Neural progenitor cell (in vitro differentiated cells): ENCODE measurements at regions not wholly inside any gene's neighbourhood (a gene's known extent, or its start where the extent isn't known, plus 50 kb on each side); places are given as distances from the start of the nearest gene placed in this dataset.

Experiments used
- DNase-seq: peaks from one replicate; pipeline ENCODE4 v3.0.0-alpha.2; 2016; ENCODE audit warnings: low spot score
- H2AFZ ChIP-seq: fragments of 200-600 bp; sonication (generic); replicated peaks from 2 replicates; pipeline ENCODE4 v1.6.1; 2016; ENCODE audit warnings: antibody characterized with exemption
- H3F3A ChIP-seq: fragments of 200-600 bp; sonication (generic); 2 replicates; pipeline ENCODE4 v1.6.1; 2016; ENCODE audit warnings: antibody characterized with exemption, low read depth
- H3K27ac ChIP-seq: fragments of 200-600 bp; sonication (generic); 2 replicates; pipeline ENCODE4 v1.5.1; 2016; ENCODE audit warnings: mild to moderate bottlenecking
- H3K27me3 ChIP-seq: fragments of 200-600 bp; sonication (generic); 2 replicates; pipeline ENCODE4 v1.6.1; 2016; ENCODE audit warnings: mild to moderate bottlenecking, moderate library complexity
- H3K36me3 ChIP-seq: fragments of 200-600 bp; sonication (generic); 2 replicates; pipeline ENCODE4 v1.5.1; 2016
- H3K4me1 ChIP-seq: fragments of 200-600 bp; sonication (generic); 2 replicates; pipeline ENCODE4 v1.6.1; 2016; ENCODE audit warnings: mixed run types
- H3K4me2 ChIP-seq: fragments of 200-600 bp; sonication (generic); 2 replicates; pipeline ENCODE4 v1.6.1; 2016
- H3K4me3 ChIP-seq: fragments of 200-600 bp; sonication (generic); 2 replicates; pipeline ENCODE4 v1.5.1; 2016
- H3K79me2 ChIP-seq: fragments of 200-600 bp; sonication (generic); 2 replicates; pipeline ENCODE4 v1.6.1; 2016; ENCODE audit warnings: low read depth
- H3K9ac ChIP-seq: fragments of 200-600 bp; sonication (generic); 2 replicates; pipeline ENCODE4 v1.6.1; 2016
- H3K9me3 ChIP-seq: fragments of 200-600 bp; sonication (generic); 2 replicates; pipeline ENCODE4 v1.5.1; 2016; ENCODE audit warnings: low read depth
- H4K20me1 ChIP-seq: fragments of 200-600 bp; sonication (generic); 2 replicates; pipeline ENCODE4 v1.6.1; 2016; ENCODE audit warnings: low read depth
- H3K27ac Mint-ChIP-seq: 3 replicates; pipeline ENCODE4 v1.8.0; 2021; ENCODE audit warnings: mixed read lengths
- H3K27me3 Mint-ChIP-seq: 2 replicates; pipeline ENCODE4 v1.8.0; 2022; ENCODE audit warnings: low read depth, mild to moderate bottlenecking, inconsistent platforms, moderate library complexity, mixed read lengths; ENCODE audit not compliant: insufficient read depth
- H3K36me3 Mint-ChIP-seq: 3 replicates; pipeline ENCODE4 v1.8.0; 2021; ENCODE audit warnings: mixed read lengths
- H3K4me1 Mint-ChIP-seq: 3 replicates; pipeline ENCODE4 v1.8.0; 2021; ENCODE audit warnings: mixed read lengths
- H3K4me3 Mint-ChIP-seq: 3 replicates; pipeline ENCODE4 v1.8.0; 2021; ENCODE audit warnings: mild to moderate bottlenecking, moderate library complexity, mixed read lengths
- H3K9me3 Mint-ChIP-seq: 3 replicates; pipeline ENCODE4 v1.8.0; 2020; ENCODE audit warnings: mixed read lengths
- EZH2 ChIP-seq: fragments of 200-600 bp; sonication (generic); IDR thresholded peaks from 2 replicates; pipeline ENCODE4 v1.6.1; 2017; ENCODE audit warnings: antibody characterized with exemption, mild to moderate bottlenecking, moderate library complexity
- EZH2phosphoT487 ChIP-seq: fragments of 200-600 bp; sonication (generic); IDR thresholded peaks from 2 replicates; pipeline ENCODE4 v1.6.1; 2017; ENCODE audit warnings: antibody characterized with exemption
- TF ChIP-seq, protein P1 (sequence below): fragments of 200-600 bp; sonication (generic); IDR thresholded peaks from 2 replicates; pipeline ENCODE4 v1.5.1; 2017; ENCODE audit warnings: antibody characterized with exemption, mild to moderate bottlenecking

DNA sequence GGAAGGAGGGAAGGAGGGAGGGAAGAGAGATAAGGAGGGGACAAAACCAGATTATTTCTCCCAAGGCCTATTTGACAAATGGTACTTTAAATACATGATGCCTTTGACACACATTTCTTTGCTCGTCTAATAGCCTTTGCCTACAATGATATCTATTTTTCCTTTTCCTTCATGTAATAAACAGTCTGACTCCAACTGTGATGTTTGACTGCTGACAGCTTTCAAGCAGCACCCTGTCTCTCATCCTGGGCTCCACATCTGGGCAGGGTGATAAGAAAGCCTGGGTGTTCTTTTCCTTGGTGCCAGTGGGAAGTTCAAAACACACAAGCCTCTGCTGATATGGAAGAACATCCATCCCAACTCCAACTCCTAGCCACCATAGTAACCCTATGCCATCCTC is 1277.7 kb upstream of the NXPH2 start:
- Histone ChIP-seq H3K4me3 (no peak overlapping the region), H3K9ac (no peak overlapping the region), H3K27ac (no peak overlapping the region), H4K20me1 (no peaks in the 10 kb centered on the region), H3F3A (no peaks in the 10 kb centered on the region), H2AFZ (no peak overlapping the region), H3K9me3 (no peaks in the 10 kb centered on the region), H3K36me3 (no peaks in the 10 kb centered on the region), H3K27me3 (no peaks in the 10 kb centered on the region), H3K4me1 (no peaks in the 10 kb centered on the region), H3K4me2 (no peak overlapping the region), H3K79me2 (no peaks in the 10 kb centered on the region)
- Mint-ChIP-seq H3K27ac (no peak overlapping the region), H3K27me3 (no peaks in the 10 kb centered on the region), H3K4me3 (no peak overlapping the region), H3K4me1 (no peaks in the 10 kb centered on the region), H3K9me3 (no peaks in the 10 kb centered on the region), H3K36me3 (no peaks in the 10 kb centered on the region)
- DNase-seq: no peak
- TF ChIP-seq EZH2phosphoT487 (no peak), EZH2 (no peak)
- TF ChIP-seq, protein P1, sequence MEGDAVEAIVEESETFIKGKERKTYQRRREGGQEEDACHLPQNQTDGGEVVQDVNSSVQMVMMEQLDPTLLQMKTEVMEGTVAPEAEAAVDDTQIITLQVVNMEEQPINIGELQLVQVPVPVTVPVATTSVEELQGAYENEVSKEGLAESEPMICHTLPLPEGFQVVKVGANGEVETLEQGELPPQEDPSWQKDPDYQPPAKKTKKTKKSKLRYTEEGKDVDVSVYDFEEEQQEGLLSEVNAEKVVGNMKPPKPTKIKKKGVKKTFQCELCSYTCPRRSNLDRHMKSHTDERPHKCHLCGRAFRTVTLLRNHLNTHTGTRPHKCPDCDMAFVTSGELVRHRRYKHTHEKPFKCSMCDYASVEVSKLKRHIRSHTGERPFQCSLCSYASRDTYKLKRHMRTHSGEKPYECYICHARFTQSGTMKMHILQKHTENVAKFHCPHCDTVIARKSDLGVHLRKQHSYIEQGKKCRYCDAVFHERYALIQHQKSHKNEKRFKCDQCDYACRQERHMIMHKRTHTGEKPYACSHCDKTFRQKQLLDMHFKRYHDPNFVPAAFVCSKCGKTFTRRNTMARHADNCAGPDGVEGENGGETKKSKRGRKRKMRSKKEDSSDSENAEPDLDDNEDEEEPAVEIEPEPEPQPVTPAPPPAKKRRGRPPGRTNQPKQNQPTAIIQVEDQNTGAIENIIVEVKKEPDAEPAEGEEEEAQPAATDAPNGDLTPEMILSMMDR: no peak

DNA sequence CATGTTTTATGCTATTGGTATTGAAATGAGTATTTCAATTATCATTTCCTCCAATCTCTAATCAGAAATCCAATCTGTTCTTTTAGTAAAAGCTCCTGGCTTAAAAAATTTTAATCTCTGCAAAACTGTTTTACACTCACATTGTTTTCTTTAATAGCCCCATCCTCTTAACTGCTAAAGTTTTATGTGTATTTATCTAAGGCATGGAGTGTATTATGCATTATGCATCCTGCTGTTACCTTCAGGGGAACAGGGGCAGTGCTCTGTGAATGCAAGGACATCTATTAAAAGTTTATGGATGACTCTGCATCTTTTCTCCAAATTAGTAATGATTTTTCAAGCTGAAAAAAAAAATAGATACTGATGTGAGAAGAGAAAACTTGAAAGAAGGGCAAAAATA is 1261.6 kb upstream of the NXPH2 start:
- H3K9ac ChIP-seq: no peak overlapping the region
- H3K36me3 Mint-ChIP-seq: no peaks in the 10 kb centered on the region
- no peak overlapping the region for H3K4me3 Mint-ChIP-seq
- no peak for DNase-seq
- H3K27me3 Mint-ChIP-seq: no peaks in the 10 kb centered on the region
- no peaks in the 10 kb centered on the region for H4K20me1 ChIP-seq
- no peak overlapping the region for H3K27ac ChIP-seq
- H3K4me1 ChIP-seq: no peaks in the 10 kb centered on the region
- H3K9me3 Mint-ChIP-seq: peaks cover 4% of the 10 kb centered on the region
- TF ChIP-seq EZH2phosphoT487 (no peak), EZH2 (no peak)
- TF ChIP-seq, protein P1: no peak
- H3K4me2 ChIP-seq: no peak overlapping the region
- H3K36me3 ChIP-seq: no peaks in the 10 kb centered on the region
- no peak overlapping the region for H2AFZ ChIP-seq
- no peak overlapping the region for H3K4me3 ChIP-seq
- no peaks in the 10 kb centered on the region for H3K79me2 ChIP-seq
- H3K4me1 Mint-ChIP-seq: no peaks in the 10 kb centered on the region
- H3K9me3 ChIP-seq: no peaks in the 10 kb centered on the region
- no peaks in the 10 kb centered on the region for H3F3A ChIP-seq
- no peaks in the 10 kb centered on the region for H3K27me3 ChIP-seq
- no peak overlapping the region for H3K27ac Mint-ChIP-seq

GRCh38 chr2:140041239-140041638 is 1261.0 kb upstream of the NXPH2 start:
- H2AFZ ChIP-seq: no peak overlapping the region
- H3K4me1 Mint-ChIP-seq: no peaks in the 10 kb centered on the region
- no peak for DNase-seq
- no peaks in the 10 kb centered on the region for H3K27me3 Mint-ChIP-seq
- H3K79me2 ChIP-seq: no peaks in the 10 kb centered on the region
- H3K36me3 ChIP-seq: no peaks in the 10 kb centered on the region
- peaks cover 4% of the 10 kb centered on the region for H3K9me3 Mint-ChIP-seq
- TF ChIP-seq, protein P1: no peak
- TF ChIP-seq EZH2phosphoT487 (no peak), EZH2 (no peak)
- H4K20me1 ChIP-seq: no peaks in the 10 kb centered on the region
- no peaks in the 10 kb centered on the region for H3K27me3 ChIP-seq
- no peak overlapping the region for H3K4me2 ChIP-seq
- no peaks in the 10 kb centered on the region for H3K4me1 ChIP-seq
- no peak overlapping the region for H3K27ac ChIP-seq
- no peak overlapping the region for H3K4me3 ChIP-seq
- H3K9ac ChIP-seq: no peak overlapping the region
- H3K27ac Mint-ChIP-seq: no peak overlapping the region
- no peaks in the 10 kb centered on the region for H3K9me3 ChIP-seq
- no peaks in the 10 kb centered on the region for H3F3A ChIP-seq
- no peaks in the 10 kb centered on the region for H3K36me3 Mint-ChIP-seq
- H3K4me3 Mint-ChIP-seq: no peak overlapping the region

GRCh38 chr2:140033638-140034037 is 1253.4 kb upstream of the NXPH2 start:
- H3K9ac ChIP-seq: no peak overlapping the region
- DNase-seq: no peak
- no peak overlapping the region for H3K4me2 ChIP-seq
- H3K27me3 ChIP-seq: no peaks in the 10 kb centered on the region
- H2AFZ ChIP-seq: no peak overlapping the region
- H3K9me3 ChIP-seq: no peaks in the 10 kb centered on the region
- H3K27ac ChIP-seq: no peak overlapping the region
- Mint-ChIP-seq H3K36me3 (no peaks in the 10 kb centered on the region), H3K4me3 (no peak overlapping the region), H3K27ac (no peak overlapping the region), H3K27me3 (no peaks in the 10 kb centered on the region), H3K9me3 (no peaks in the 10 kb centered on the region), H3K4me1 (no peaks in the 10 kb centered on the region)
- no peaks in the 10 kb centered on the region for H3K4me1 ChIP-seq
- TF ChIP-seq EZH2phosphoT487: no peak
- TF ChIP-seq, protein P1: no peak
- TF ChIP-seq EZH2: no peak
- no peaks in the 10 kb centered on the region for H4K20me1 ChIP-seq
- no peaks in the 10 kb centered on the region for H3K36me3 ChIP-seq
- H3K79me2 ChIP-seq: no peaks in the 10 kb centered on the region
- H3F3A ChIP-seq: no peaks in the 10 kb centered on the region
- H3K4me3 ChIP-seq: no peak overlapping the region
